MCF 10A (cell line): ENCODE measurements at regions not wholly inside any gene's neighbourhood (a gene's known extent, or its start where the extent isn't known, plus 50 kb on each side); places are given as distances from the start of the nearest gene placed in this dataset.

ENCODE experiments used
- BruUV-seq: library from RNA; stranded (reverse); fragments of 400-500 nt; replicated peaks from 2 replicates; lab custom pipeline; 2021; lab: Mats Ljungman, UMichigan
- CTCF ChIA-PET: fragments of 300-600 bp; sonication (Branson Sonifier 250); formaldehyde crosslinking; extraction: SDS; loops from one replicate; lab custom pipeline; 2021; ENCODE audit warnings: antibody characterized with exemption, inconsistent platforms; lab: Yijun Ruan, JAX
- POLR2A ChIA-PET: fragments of 300-600, 350-650 bp; sonication (Branson Sonifier 250); formaldehyde crosslinking; extraction: SDS; loops from one replicate; lab custom pipeline; 2020; ENCODE audit warnings: antibody characterized with exemption, inconsistent platforms; lab: Yijun Ruan, JAX
- DNase-seq: peaks from one replicate; pipeline ENCODE4 v3.0.0-alpha.2; 2018; ENCODE audit not compliant: unreplicated experiment
- H3K27ac Mint-ChIP-seq: one replicate; pipeline ENCODE4 v1.8.0; 2022; ENCODE audit warnings: mild to moderate bottlenecking, low read depth, mixed read lengths; ENCODE audit not compliant: unreplicated experiment
- H3K27me3 Mint-ChIP-seq: one replicate; pipeline ENCODE4 v1.8.0; 2022; ENCODE audit warnings: mixed read lengths; ENCODE audit not compliant: insufficient read depth, unreplicated experiment
- H3K36me3 Mint-ChIP-seq: one replicate; pipeline ENCODE4 v1.8.0; 2022; ENCODE audit warnings: mild to moderate bottlenecking, moderate library complexity, mixed read lengths; ENCODE audit not compliant: insufficient read depth, unreplicated experiment
- H3K4me1 Mint-ChIP-seq: one replicate; pipeline ENCODE4 v1.8.0; 2022; ENCODE audit warnings: mixed read lengths; ENCODE audit not compliant: insufficient read depth, unreplicated experiment
- H3K4me3 Mint-ChIP-seq: one replicate; pipeline ENCODE4 v1.8.0; 2022; ENCODE audit warnings: mild to moderate bottlenecking, moderate library complexity, mixed read lengths; ENCODE audit not compliant: unreplicated experiment
- H3K9me3 Mint-ChIP-seq: one replicate; pipeline ENCODE4 v1.8.0; 2022; ENCODE audit warnings: mixed read lengths; ENCODE audit not compliant: unreplicated experiment
- intact Hi-C: fragments of 100-400 bp; cut with micrococcal nuclease; formaldehyde crosslinking; loops from 2 replicates; pipeline ENCODE4 v1.14.1; 2022
- TF ChIP-seq, protein P1 (sequence below): fragments of 200-600 bp; IDR thresholded peaks from one replicate; pipeline ENCODE4 v1.8.0; 2022; ENCODE audit warnings: antibody characterized with exemption, mild to moderate bottlenecking; ENCODE audit not compliant: unreplicated experiment

DNA sequence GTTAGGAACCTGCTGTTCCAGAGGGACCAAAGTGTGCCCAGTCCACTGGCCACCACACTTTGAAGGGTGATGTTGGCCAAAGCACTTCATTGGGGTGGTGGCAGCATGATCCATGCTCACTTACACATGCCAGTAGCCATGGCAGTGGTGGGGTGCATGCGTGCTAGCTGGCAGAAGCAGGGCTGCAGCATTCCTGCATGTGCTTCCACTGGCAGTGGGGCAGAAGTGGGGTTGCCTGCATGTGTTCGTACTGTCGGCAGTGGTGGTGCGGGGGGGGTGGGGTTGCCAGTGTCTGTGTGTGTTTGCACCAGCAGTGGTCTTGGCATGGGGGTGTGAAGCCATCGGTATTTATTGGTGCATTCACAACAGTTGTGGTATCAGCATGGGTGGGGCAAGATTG, 260.3 kb upstream of the ANKH start:
- TF ChIP-seq, protein P1, sequence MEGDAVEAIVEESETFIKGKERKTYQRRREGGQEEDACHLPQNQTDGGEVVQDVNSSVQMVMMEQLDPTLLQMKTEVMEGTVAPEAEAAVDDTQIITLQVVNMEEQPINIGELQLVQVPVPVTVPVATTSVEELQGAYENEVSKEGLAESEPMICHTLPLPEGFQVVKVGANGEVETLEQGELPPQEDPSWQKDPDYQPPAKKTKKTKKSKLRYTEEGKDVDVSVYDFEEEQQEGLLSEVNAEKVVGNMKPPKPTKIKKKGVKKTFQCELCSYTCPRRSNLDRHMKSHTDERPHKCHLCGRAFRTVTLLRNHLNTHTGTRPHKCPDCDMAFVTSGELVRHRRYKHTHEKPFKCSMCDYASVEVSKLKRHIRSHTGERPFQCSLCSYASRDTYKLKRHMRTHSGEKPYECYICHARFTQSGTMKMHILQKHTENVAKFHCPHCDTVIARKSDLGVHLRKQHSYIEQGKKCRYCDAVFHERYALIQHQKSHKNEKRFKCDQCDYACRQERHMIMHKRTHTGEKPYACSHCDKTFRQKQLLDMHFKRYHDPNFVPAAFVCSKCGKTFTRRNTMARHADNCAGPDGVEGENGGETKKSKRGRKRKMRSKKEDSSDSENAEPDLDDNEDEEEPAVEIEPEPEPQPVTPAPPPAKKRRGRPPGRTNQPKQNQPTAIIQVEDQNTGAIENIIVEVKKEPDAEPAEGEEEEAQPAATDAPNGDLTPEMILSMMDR = no peak
- H3K27me3 Mint-ChIP-seq = peaks cover 10% of the 10 kb centered on the region
- DNase-seq = no peak
- no peaks in the 10 kb centered on the region for H3K4me1 Mint-ChIP-seq
- intact Hi-C loops = no loop called here
- ChIA-PET POLR2A (interaction anchor here (0.6 kb wide), 1 partner anchor 191 kb away, joined by 3 read pairs; no protein-coding TSS in a partner anchor), CTCF (interaction anchor here (0.7 to 1.1 kb wide), 2 partner anchors 24 to 1398 kb away, joined by 3 read pairs; no protein-coding TSS in a partner anchor)
- no peaks in the 10 kb centered on the region for H3K36me3 Mint-ChIP-seq
- H3K9me3 Mint-ChIP-seq = peaks cover 17% of the 10 kb centered on the region
- no peak overlapping the region for H3K27ac Mint-ChIP-seq
- no TSS peak for BruUV-seq
- H3K4me3 Mint-ChIP-seq = no peak overlapping the region

DNA sequence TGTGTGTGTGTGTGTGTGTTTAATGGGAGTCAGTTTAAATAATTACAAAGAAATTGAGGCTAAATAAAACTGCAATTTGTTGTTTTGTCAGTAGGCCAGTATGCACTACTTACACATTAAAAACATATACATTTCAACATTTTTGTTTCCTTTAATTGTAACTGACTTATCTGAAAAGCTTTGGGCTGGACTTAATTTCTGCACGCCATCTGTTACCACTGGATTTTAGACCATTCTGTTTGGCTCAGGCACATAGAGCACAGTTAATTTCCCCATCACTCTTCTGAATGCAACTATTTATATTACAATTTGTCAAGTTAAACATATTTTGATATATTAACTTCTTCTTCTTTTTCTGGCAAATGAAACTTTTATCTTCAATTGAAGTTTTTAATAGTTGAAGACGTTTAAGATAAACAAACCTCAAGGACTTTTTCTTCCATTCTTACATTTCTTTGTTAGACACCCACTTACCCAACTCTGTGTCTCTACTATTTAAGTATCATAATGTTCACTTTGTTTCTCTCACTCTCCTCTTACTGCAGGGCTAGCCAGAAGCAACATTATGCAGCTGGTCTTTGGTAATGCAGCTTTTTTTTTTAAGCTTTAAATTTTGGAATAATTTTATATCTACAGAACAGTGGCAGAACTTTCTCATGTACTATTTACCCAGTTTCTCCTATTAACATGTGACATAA, 253.4 kb upstream of the ANKH start:
- Mint-ChIP-seq H3K36me3 (no peaks in the 10 kb centered on the region), H3K9me3 (peaks cover 24% of the 10 kb centered on the region), H3K4me1 (no peaks in the 10 kb centered on the region), H3K27ac (no peak overlapping the region), H3K4me3 (no peak overlapping the region), H3K27me3 (no peaks in the 10 kb centered on the region)
- intact Hi-C loops = no loop called here
- BruUV-seq = no TSS peak
- TF ChIP-seq, protein P1 = no peak
- ChIA-PET POLR2A (no interaction called here), CTCF (interaction anchor here (0.7 kb wide), 2 partner anchors 10 to 871 kb away, joined by 3 read pairs; no protein-coding TSS in a partner anchor)
- DNase-seq = no peak

DNA sequence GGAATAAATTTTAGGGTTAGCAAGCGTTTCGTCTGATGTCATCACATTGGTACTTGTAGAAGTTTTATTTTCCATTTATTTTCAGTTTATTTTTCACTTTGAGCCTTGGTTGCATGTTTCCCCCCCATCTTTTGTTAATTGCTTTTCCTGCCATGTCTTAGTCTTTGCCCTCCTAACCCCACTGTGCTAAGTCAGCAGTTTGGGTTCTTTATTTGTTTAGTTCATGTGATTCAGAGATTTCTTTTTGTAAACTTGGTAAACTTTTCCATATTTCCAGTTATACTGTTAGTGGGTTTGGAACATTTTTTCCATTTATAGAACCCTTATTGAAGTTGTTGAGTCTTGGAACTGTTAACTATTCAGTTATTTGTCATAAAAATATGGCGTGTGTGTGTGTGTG, 252.9 kb upstream of the ANKH start:
- no peaks in the 10 kb centered on the region for H3K27me3 Mint-ChIP-seq
- ChIA-PET POLR2A (no interaction called here), CTCF (no interaction called here)
- no peak overlapping the region for H3K4me3 Mint-ChIP-seq
- intact Hi-C loops = no loop called here
- no peaks in the 10 kb centered on the region for H3K4me1 Mint-ChIP-seq
- no peak for DNase-seq
- H3K27ac Mint-ChIP-seq = no peak overlapping the region
- no peaks in the 10 kb centered on the region for H3K36me3 Mint-ChIP-seq
- TF ChIP-seq, protein P1 = no peak
- BruUV-seq = no TSS peak
- peaks cover 20% of the 10 kb centered on the region for H3K9me3 Mint-ChIP-seq

DNA sequence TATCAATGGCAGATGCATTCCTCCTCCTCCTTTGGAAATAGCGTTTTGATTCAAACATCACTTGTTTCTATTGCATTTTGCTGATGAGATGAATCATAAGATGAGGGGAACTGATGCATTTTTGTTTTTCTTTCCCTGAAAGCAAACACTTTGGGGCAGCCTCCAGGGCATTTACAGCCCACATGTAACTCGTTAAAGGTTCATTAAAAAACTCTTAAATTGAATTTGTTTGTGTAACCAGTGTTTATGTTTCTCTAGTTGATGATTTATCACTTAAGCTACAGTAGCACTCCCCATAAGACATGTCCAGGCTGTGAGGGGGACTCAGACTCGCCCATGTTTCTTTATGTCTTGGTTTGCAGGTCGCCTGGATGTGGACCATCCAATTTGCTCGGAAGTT, 246.1 kb upstream of the ANKH start:
- peaks cover 8% of the 10 kb centered on the region for H3K9me3 Mint-ChIP-seq
- H3K27me3 Mint-ChIP-seq = peaks cover 22% of the 10 kb centered on the region
- DNase-seq = no peak
- no TSS peak for BruUV-seq
- POLR2A ChIA-PET = no interaction called here
- no peaks in the 10 kb centered on the region for H3K36me3 Mint-ChIP-seq
- intact Hi-C loops = no loop called here
- no peak overlapping the region for H3K4me3 Mint-ChIP-seq
- CTCF ChIA-PET = interaction anchor here (0.6 to 3.2 kb wide), 3 partner anchors 12 to 540 kb away, joined by 3 to 18 read pairs (median 4); no protein-coding TSS in a partner anchor
- H3K4me1 Mint-ChIP-seq = no peaks in the 10 kb centered on the region
- no peak overlapping the region for H3K27ac Mint-ChIP-seq
- TF ChIP-seq, protein P1 = no peak
